ENCODE measurements at regions not wholly inside any gene's neighbourhood (a gene's known extent, or its start where the extent isn't known, plus 50 kb on each side); places are given as distances from the start of the nearest gene placed in this dataset.

GRCh38 chr4:34920032-34920431, 1324.3 kb downstream of the ARAP2 start:
- Histone ChIP-seq H3K14ac (ENCODE audit: low read length in 2 of 2) (no peak overlapping the region), H4K8ac (ENCODE audit: low read length) (no peak overlapping the region), H3K4me3 (ENCODE audit: insufficient read depth in 1 of 2, low read depth in 1 of 2, low read length in 2 of 2) (no peak overlapping the region), H3K9me3 (ENCODE audit: control insufficient read depth, low read length) (no peaks in the 10 kb centered on the region), H3K4me2 (ENCODE audit: low read length, poor library complexity, severe bottlenecking) (no peak overlapping the region), H2BK12ac (ENCODE audit: low read length in 2 of 2) (no peak overlapping the region), H2AFZ (ENCODE audit: low read depth, low read length) (no peak overlapping the region), H3K4me1 (ENCODE audit: control insufficient read depth, insufficient read depth, low read depth, low read length) (no peaks in the 10 kb centered on the region), H3K18ac (ENCODE audit: low read depth in 1 of 2, low read length in 2 of 2) (no peak overlapping the region), H4K91ac (ENCODE audit: low read length) (no peak overlapping the region), H2BK5ac (ENCODE audit: low read depth, low read length, poor library complexity, severe bottlenecking) (no peak overlapping the region), H2BK120ac (ENCODE audit: low read depth, low read length) (no peak overlapping the region), H3K9ac (ENCODE audit: low read length) (no peak overlapping the region), H3K23ac (ENCODE audit: low read length in 2 of 2) (no peak overlapping the region), H2AK5ac (ENCODE audit: low read length, severe bottlenecking) (no peak overlapping the region), H3K27ac (ENCODE audit: low read length, poor library complexity, severe bottlenecking) (no peak overlapping the region), H3K36me3 (ENCODE audit: control insufficient read depth in 1 of 2, insufficient read depth in 2 of 2, low read depth in 1 of 2, low read length in 2 of 2) (no peaks in the 10 kb centered on the region), H3K79me1 (replicated peaks; ENCODE audit: low read length, poor library complexity, severe bottlenecking) (no peaks in the 10 kb centered on the region), H2BK15ac (ENCODE audit: low read depth, poor library complexity, severe bottlenecking) (no peak overlapping the region), H3K27me3 (ENCODE audit: control insufficient read depth in 1 of 2, insufficient read depth in 1 of 2, low read length in 2 of 2) (no peaks in the 10 kb centered on the region), H3K4ac (ENCODE audit: low read depth in 1 of 2, low read length in 2 of 2) (no peak overlapping the region)
- no peak for DNase-seq
- WGBS, result 97% methylated on average over 2 of the region's 2 CpGs

GRCh38 chr4:34921391-34921790, 1322.9 kb downstream of the ARAP2 start:
- Histone ChIP-seq H3K4me2 (ENCODE audit: low read length, poor library complexity, severe bottlenecking) (no peak overlapping the region), H3K79me1 (replicated peaks; ENCODE audit: low read length, poor library complexity, severe bottlenecking) (no peaks in the 10 kb centered on the region), H2AK5ac (ENCODE audit: low read length, severe bottlenecking) (no peak overlapping the region), H3K9ac (ENCODE audit: low read length) (no peak overlapping the region), H2BK5ac (ENCODE audit: low read depth, low read length, poor library complexity, severe bottlenecking) (no peak overlapping the region), H2BK120ac (ENCODE audit: low read depth, low read length) (no peak overlapping the region), H3K4me3 (ENCODE audit: insufficient read depth in 1 of 2, low read depth in 1 of 2, low read length in 2 of 2) (no peak overlapping the region), H2BK12ac (ENCODE audit: low read length in 2 of 2) (no peak overlapping the region), H2AFZ (ENCODE audit: low read depth, low read length) (no peak overlapping the region), H3K4ac (ENCODE audit: low read depth in 1 of 2, low read length in 2 of 2) (no peak overlapping the region), H4K91ac (ENCODE audit: low read length) (no peak overlapping the region), H3K14ac (ENCODE audit: low read length in 2 of 2) (no peak overlapping the region), H3K4me1 (ENCODE audit: control insufficient read depth, insufficient read depth, low read depth, low read length) (no peaks in the 10 kb centered on the region), H4K8ac (ENCODE audit: low read length) (no peak overlapping the region), H3K36me3 (ENCODE audit: control insufficient read depth in 1 of 2, insufficient read depth in 2 of 2, low read depth in 1 of 2, low read length in 2 of 2) (no peaks in the 10 kb centered on the region), H3K18ac (ENCODE audit: low read depth in 1 of 2, low read length in 2 of 2) (no peak overlapping the region), H3K27ac (ENCODE audit: low read length, poor library complexity, severe bottlenecking) (no peak overlapping the region), H3K9me3 (ENCODE audit: control insufficient read depth, low read length) (no peaks in the 10 kb centered on the region), H3K23ac (ENCODE audit: low read length in 2 of 2) (no peak overlapping the region), H2BK15ac (ENCODE audit: low read depth, poor library complexity, severe bottlenecking) (no peak overlapping the region), H3K27me3 (ENCODE audit: control insufficient read depth in 1 of 2, insufficient read depth in 1 of 2, low read length in 2 of 2) (no peaks in the 10 kb centered on the region)
- DNase-seq, result no peak
- WGBS, result 88% methylated on average over 2 of the region's 3 CpGs

- no peak overlapping the region for H2BK15ac ChIP-seq (ENCODE audit: low read depth, poor library complexity, severe bottlenecking)
- H2AK5ac ChIP-seq (ENCODE audit: low read length, severe bottlenecking), result no peak overlapping the region
- H3K27ac ChIP-seq (ENCODE audit: low read length, poor library complexity, severe bottlenecking), result no peak overlapping the region
- H3K14ac ChIP-seq (ENCODE audit: low read length in 2 of 2), result no peak overlapping the region
- no peaks in the 10 kb centered on the region for H3K36me3 ChIP-seq (ENCODE audit: control insufficient read depth in 1 of 2, insufficient read depth in 2 of 2, low read depth in 1 of 2, low read length in 2 of 2)
- H2AFZ ChIP-seq (ENCODE audit: low read depth, low read length), result no peak overlapping the region
- H3K27me3 ChIP-seq (ENCODE audit: control insufficient read depth in 1 of 2, insufficient read depth in 1 of 2, low read length in 2 of 2), result no peaks in the 10 kb centered on the region
- no peak overlapping the region for H3K4me3 ChIP-seq (ENCODE audit: insufficient read depth in 1 of 2, low read depth in 1 of 2, low read length in 2 of 2)
- no peaks in the 10 kb centered on the region for H3K4me1 ChIP-seq (ENCODE audit: control insufficient read depth, insufficient read depth, low read depth, low read length)
- H3K79me1 ChIP-seq (replicated peaks; ENCODE audit: low read length, poor library complexity, severe bottlenecking), result no peaks in the 10 kb centered on the region
- no peak overlapping the region for H2BK12ac ChIP-seq (ENCODE audit: low read length in 2 of 2)
- no peak overlapping the region for H2BK120ac ChIP-seq (ENCODE audit: low read depth, low read length)
- H3K4ac ChIP-seq (ENCODE audit: low read depth in 1 of 2, low read length in 2 of 2), result no peak overlapping the region
- no peak overlapping the region for H3K9ac ChIP-seq (ENCODE audit: low read length)
- H3K23ac ChIP-seq (ENCODE audit: low read length in 2 of 2), result no peak overlapping the region
- 100% methylated on average over 2 of the region's 2 CpGs for WGBS
- no peaks in the 10 kb centered on the region for H3K9me3 ChIP-seq (ENCODE audit: control insufficient read depth, low read length)
- H4K91ac ChIP-seq (ENCODE audit: low read length), result no peak overlapping the region
- H2BK5ac ChIP-seq (ENCODE audit: low read depth, low read length, poor library complexity, severe bottlenecking), result no peak overlapping the region
- DNase-seq, result no peak
- H3K18ac ChIP-seq (ENCODE audit: low read depth in 1 of 2, low read length in 2 of 2), result no peak overlapping the region
- H4K8ac ChIP-seq (ENCODE audit: low read length), result no peak overlapping the region
- H3K4me2 ChIP-seq (ENCODE audit: low read length, poor library complexity, severe bottlenecking), result no peak overlapping the region
These were observed 1322.0 kb downstream of the ARAP2 start for GRCh38 chr4:34922325-34922724.

GRCh38 chr4:34932591-34932990, 1311.7 kb downstream of the ARAP2 start:
- no peak overlapping the region for H3K4me3 ChIP-seq (ENCODE audit: insufficient read depth in 1 of 2, low read depth in 1 of 2, low read length in 2 of 2)
- no peak overlapping the region for H3K23ac ChIP-seq (ENCODE audit: low read length in 2 of 2)
- H3K4me2 ChIP-seq (ENCODE audit: low read length, poor library complexity, severe bottlenecking), result no peak overlapping the region
- 60% methylated on average over 1 of the region's 5 CpGs for WGBS
- H2BK12ac ChIP-seq (ENCODE audit: low read length in 2 of 2), result no peak overlapping the region
- H3K27ac ChIP-seq (ENCODE audit: low read length, poor library complexity, severe bottlenecking), result no peak overlapping the region
- H4K91ac ChIP-seq (ENCODE audit: low read length), result no peak overlapping the region
- no peak overlapping the region for H3K14ac ChIP-seq (ENCODE audit: low read length in 2 of 2)
- H3K4me1 ChIP-seq (ENCODE audit: control insufficient read depth, insufficient read depth, low read depth, low read length), result no peaks in the 10 kb centered on the region
- no peak overlapping the region for H2BK120ac ChIP-seq (ENCODE audit: low read depth, low read length)
- no peak overlapping the region for H2BK15ac ChIP-seq (ENCODE audit: low read depth, poor library complexity, severe bottlenecking)
- no peak overlapping the region for H2AFZ ChIP-seq (ENCODE audit: low read depth, low read length)
- DNase-seq, result no peak
- H3K4ac ChIP-seq (ENCODE audit: low read depth in 1 of 2, low read length in 2 of 2), result no peak overlapping the region
- no peak overlapping the region for H2AK5ac ChIP-seq (ENCODE audit: low read length, severe bottlenecking)
- no peaks in the 10 kb centered on the region for H3K79me1 ChIP-seq (replicated peaks; ENCODE audit: low read length, poor library complexity, severe bottlenecking)
- H3K36me3 ChIP-seq (ENCODE audit: control insufficient read depth in 1 of 2, insufficient read depth in 2 of 2, low read depth in 1 of 2, low read length in 2 of 2), result no peaks in the 10 kb centered on the region
- no peak overlapping the region for H4K8ac ChIP-seq (ENCODE audit: low read length)
- no peak overlapping the region for H3K18ac ChIP-seq (ENCODE audit: low read depth in 1 of 2, low read length in 2 of 2)
- no peaks in the 10 kb centered on the region for H3K27me3 ChIP-seq (ENCODE audit: control insufficient read depth in 1 of 2, insufficient read depth in 1 of 2, low read length in 2 of 2)
- no peak overlapping the region for H3K9ac ChIP-seq (ENCODE audit: low read length)
- H2BK5ac ChIP-seq (ENCODE audit: low read depth, low read length, poor library complexity, severe bottlenecking), result no peak overlapping the region
- peaks cover 3% of the 10 kb centered on the region for H3K9me3 ChIP-seq (ENCODE audit: control insufficient read depth, low read length)
